ENCODE measurements at regions not wholly inside any gene's neighbourhood (a gene's known extent, or its start where the extent isn't known, plus 50 kb on each side); places are given as distances from the start of the nearest gene placed in this dataset.

DNA sequence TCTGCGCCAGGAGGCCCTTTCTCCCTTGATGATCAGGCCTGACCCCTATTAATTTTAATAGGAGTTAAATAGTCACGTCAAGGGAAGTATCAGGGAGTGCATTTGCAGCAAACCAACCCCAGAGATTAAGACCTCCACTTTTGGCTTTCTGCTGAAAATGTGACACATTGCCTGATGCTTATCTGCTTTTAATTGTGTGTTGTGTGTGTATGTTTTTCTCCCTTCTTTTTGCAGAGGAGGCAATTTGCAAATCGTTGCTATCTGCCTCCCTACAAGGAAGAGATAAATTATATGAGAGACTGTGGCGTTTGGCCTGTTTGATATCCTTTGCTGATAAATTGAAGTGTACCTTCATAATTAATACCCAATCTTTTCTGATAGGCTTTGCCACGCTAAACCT is 822.9 kb downstream of the VRK1 start:
- H3K4me1 Mint-ChIP-seq (ENCODE audit: low read depth) = no peaks in the 10 kb centered on the region
- TF ChIP-seq, protein P1, sequence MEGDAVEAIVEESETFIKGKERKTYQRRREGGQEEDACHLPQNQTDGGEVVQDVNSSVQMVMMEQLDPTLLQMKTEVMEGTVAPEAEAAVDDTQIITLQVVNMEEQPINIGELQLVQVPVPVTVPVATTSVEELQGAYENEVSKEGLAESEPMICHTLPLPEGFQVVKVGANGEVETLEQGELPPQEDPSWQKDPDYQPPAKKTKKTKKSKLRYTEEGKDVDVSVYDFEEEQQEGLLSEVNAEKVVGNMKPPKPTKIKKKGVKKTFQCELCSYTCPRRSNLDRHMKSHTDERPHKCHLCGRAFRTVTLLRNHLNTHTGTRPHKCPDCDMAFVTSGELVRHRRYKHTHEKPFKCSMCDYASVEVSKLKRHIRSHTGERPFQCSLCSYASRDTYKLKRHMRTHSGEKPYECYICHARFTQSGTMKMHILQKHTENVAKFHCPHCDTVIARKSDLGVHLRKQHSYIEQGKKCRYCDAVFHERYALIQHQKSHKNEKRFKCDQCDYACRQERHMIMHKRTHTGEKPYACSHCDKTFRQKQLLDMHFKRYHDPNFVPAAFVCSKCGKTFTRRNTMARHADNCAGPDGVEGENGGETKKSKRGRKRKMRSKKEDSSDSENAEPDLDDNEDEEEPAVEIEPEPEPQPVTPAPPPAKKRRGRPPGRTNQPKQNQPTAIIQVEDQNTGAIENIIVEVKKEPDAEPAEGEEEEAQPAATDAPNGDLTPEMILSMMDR (IDR thresholded peaks at IDR 0.05) = no peak
- H3K9me3 Mint-ChIP-seq = peaks cover 44% of the 10 kb centered on the region
- H3K27me3 Mint-ChIP-seq (ENCODE audit: insufficient read depth) = peaks cover 1% of the 10 kb centered on the region; the same call in 1 of the 2 replicates
- H3K4me3 Mint-ChIP-seq = no peak overlapping the region
- H3K36me3 Mint-ChIP-seq (ENCODE audit: low read depth) = peaks cover 5% of the 10 kb centered on the region
- no peak overlapping the region for H3K27ac Mint-ChIP-seq
- no peak for DNase-seq

DNA sequence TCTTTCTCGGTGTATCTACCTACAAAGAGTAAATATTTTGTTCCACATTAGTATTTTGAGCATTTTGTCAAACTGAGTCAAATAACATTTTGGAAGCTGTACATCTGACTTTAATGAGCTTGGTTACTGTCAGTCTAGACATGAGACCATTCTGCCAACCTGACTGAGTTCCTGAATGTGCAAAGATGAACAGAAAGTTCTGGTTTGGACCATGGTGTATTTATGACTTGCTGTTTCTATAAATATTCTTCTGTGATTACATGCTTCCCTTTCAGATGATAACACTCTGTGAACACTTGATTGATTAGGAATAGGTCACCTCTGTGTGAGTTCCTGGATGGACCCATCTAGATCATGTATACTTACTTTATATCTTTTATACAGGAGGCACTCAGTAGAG is 827.8 kb downstream of the VRK1 start:
- Mint-ChIP-seq H3K9me3 (peaks cover 40% of the 10 kb centered on the region), H3K27me3 (ENCODE audit: insufficient read depth) (no peaks in the 10 kb centered on the region; the same call in 1 of the 2 replicates), H3K4me1 (ENCODE audit: low read depth) (no peaks in the 10 kb centered on the region), H3K4me3 (no peak overlapping the region), H3K36me3 (ENCODE audit: low read depth) (no peaks in the 10 kb centered on the region), H3K27ac (no peak overlapping the region)
- TF ChIP-seq, protein P1 (IDR thresholded peaks at IDR 0.05) = no peak
- DNase-seq = no peak

DNA sequence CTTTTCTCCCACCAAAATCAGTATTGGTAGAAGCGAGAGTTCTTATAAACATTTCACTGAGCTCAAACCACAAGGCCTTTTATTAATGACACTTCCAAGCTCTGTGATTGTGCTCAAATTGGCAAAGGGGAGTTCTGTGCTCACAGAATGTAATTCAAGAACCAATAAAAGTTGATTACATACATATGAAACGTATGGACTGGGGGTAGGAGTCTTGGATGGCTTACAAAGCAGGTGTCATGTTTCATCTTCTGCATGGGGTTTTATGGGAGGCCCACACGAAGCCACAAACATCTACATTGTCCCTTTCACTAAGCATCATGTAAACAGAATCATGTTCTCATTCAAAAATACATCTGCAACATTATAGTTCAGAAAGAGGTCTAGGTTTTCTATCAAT is 828.3 kb downstream of the VRK1 start:
- DNase-seq = no peak
- Mint-ChIP-seq H3K4me3 (no peak overlapping the region), H3K4me1 (ENCODE audit: low read depth) (no peaks in the 10 kb centered on the region), H3K27ac (no peak overlapping the region), H3K9me3 (peaks cover 44% of the 10 kb centered on the region), H3K36me3 (ENCODE audit: low read depth) (no peaks in the 10 kb centered on the region), H3K27me3 (ENCODE audit: insufficient read depth) (no peaks in the 10 kb centered on the region; the same call in 1 of the 2 replicates)
- TF ChIP-seq, protein P1 (IDR thresholded peaks at IDR 0.05) = no peak

DNA sequence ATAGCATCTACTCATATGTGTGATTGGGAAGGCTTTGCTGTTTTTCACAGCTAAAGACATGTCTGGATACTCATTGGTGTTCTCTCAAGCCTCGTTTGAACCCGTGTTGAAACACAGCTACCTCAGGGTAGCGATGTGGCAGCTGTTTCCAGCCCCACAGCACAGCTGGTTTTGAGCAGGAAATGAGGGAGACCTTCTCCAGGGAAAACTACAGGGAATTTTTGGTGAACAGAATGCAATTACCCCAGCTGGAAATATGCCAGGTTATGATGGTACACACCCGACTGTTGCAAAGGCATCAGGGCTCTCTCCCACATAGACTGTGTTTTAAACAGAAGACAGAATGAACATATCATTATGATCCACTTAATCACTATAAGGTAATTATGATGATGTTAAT is 828.9 kb downstream of the VRK1 start:
- no peak for DNase-seq
- TF ChIP-seq, protein P1 (IDR thresholded peaks at IDR 0.05) = no peak
- H3K4me1 Mint-ChIP-seq (ENCODE audit: low read depth) = no peaks in the 10 kb centered on the region
- H3K9me3 Mint-ChIP-seq = peaks cover 48% of the 10 kb centered on the region
- no peaks in the 10 kb centered on the region for H3K36me3 Mint-ChIP-seq (ENCODE audit: low read depth)
- no peak overlapping the region for H3K27ac Mint-ChIP-seq
- H3K4me3 Mint-ChIP-seq = no peak overlapping the region
- no peaks in the 10 kb centered on the region; the same call in 1 of the 2 replicates for H3K27me3 Mint-ChIP-seq (ENCODE audit: insufficient read depth)

DNA sequence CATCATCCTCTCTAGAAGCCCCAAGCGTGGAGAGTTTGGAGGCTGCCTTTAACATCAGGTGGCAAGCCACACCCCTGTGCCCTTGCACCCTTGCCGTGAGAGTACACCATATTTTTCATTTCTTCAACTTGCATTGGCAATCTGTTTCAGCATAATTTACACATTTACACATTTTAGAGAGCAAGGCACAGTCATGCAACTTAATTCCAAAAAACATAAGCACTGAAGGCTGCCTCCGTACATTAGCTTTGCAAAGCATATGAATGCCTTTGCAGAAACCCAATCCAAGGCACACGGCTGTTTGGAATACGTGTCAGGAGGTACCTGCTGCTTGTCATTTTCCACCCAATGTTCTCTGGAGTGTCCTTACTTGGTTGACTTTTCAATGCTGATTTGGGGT is 833.1 kb downstream of the VRK1 start:
- Mint-ChIP-seq H3K36me3 (ENCODE audit: low read depth) (no peaks in the 10 kb centered on the region), H3K4me3 (no peak overlapping the region), H3K27me3 (ENCODE audit: insufficient read depth) (no peaks in the 10 kb centered on the region), H3K9me3 (peaks cover 39% of the 10 kb centered on the region), H3K27ac (no peak overlapping the region), H3K4me1 (ENCODE audit: low read depth) (no peaks in the 10 kb centered on the region)
- no peak for DNase-seq
- TF ChIP-seq, protein P1 (IDR thresholded peaks at IDR 0.05) = no peak
